HepG2 (cell line): ENCODE measurements at regions not wholly inside any gene's neighbourhood (a gene's known extent, or its start where the extent isn't known, plus 50 kb on each side); places are given as distances from the start of the nearest gene placed in this dataset.

Experiments
- CHD2 ChIP-seq: IDR thresholded peaks from 2 replicates; pipeline ENCODE4 v1.6.1; 2011; ENCODE audit warnings: low read depth, low read length, improper control_type of control experiment
- RNF2 ChIP-seq: fragments of 450-650 bp; conservative IDR thresholded peaks from 2 replicates; pipeline ENCODE4 v1.6.1; 2016; ENCODE audit warnings: low read depth
- RXRA ChIP-seq: sonication (generic); formaldehyde crosslinking; IDR thresholded peaks from 2 replicates; pipeline ENCODE4 v1.5.1; 2020; ENCODE audit warnings: missing genetic modification reagents

DNA sequence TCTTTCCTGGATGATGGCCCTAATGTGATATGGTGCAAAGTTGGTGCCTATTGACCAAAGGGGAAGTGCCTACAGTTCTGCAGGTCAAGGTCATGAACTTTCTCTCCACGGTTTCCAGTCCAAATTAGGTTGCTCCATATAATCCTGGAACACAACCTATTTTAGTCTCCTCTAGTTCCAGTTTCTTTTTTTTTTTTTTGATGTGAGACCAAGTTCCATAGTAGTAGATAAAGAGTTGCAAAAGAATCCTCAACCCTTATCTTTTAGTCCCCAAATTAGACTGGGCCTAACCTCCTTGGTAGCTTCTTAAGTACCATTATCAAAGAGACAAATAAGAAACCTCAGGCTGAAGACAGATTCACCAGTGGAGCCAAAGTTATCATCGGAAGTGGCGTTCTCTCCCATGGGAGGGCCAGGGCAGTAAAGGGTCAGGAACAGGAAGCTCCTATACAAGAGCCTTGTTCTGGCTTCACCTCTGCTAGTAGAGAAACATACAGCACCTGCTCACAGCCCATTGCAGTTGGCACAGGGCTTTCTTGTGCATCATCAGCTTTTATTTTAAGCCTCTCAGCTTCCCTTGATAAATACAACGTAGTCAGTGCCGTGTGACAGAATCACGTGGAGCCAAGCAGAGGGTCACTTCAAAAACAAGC is 132.2 kb upstream of the RREB1 start:
- TF ChIP-seq CHD2 = no peak
- no peak for TF ChIP-seq RXRA (CRISPR knock-in tag)
- TF ChIP-seq RNF2 = no peak
